ENCODE measurements at regions not wholly inside any gene's neighbourhood (a gene's known extent, or its start where the extent isn't known, plus 50 kb on each side); places are given as distances from the start of the nearest gene placed in this dataset.

GRCh38 chr2:76455910-76456309 lies 745.2 kb upstream of the GCFC2 start:
- Histone ChIP-seq H3K4me1 (ENCODE audit: control insufficient read depth, extremely low read depth, insufficient read depth, low read length) (no peaks in the 10 kb centered on the region), H3K27ac (ENCODE audit: insufficient read depth, low read depth, low read length) (no peak overlapping the region), H3K9me3 (replicated peaks; ENCODE audit: control insufficient read depth, insufficient read depth, low read length) (no peaks in the 10 kb centered on the region), H4K20me1 (replicated peaks; ENCODE audit: control insufficient read depth, extremely low read depth, insufficient read depth, low read length) (no peaks in the 10 kb centered on the region), H3K27me3 (ENCODE audit: control insufficient read depth in 2 of 2, insufficient read depth in 2 of 2, low read length in 2 of 2) (no peaks in the 10 kb centered on the region), H3K4me2 (ENCODE audit: insufficient read depth, low read length) (no peak overlapping the region), H2AFZ (ENCODE audit: low read depth, low read length) (no peak overlapping the region), H3K9ac (replicated peaks; ENCODE audit: extremely low read depth, insufficient read depth, low read length) (no peak overlapping the region), H3K9me1 (replicated peaks; ENCODE audit: control insufficient read depth, extremely low read depth, insufficient read depth, low read length) (no peaks in the 10 kb centered on the region), H3K4me3 (replicated peaks in 1 of 3; ENCODE audit: insufficient read depth in 1 of 3, low read depth in 1 of 3, low read length in 3 of 3) (no peak overlapping the region), H3K36me3 (ENCODE audit: control insufficient read depth in 2 of 2, extremely low read depth in 1 of 2, insufficient read depth in 2 of 2, low read length in 2 of 2) (no peaks in the 10 kb centered on the region), H3K79me2 (ENCODE audit: control insufficient read depth, insufficient read depth, low read length) (no peaks in the 10 kb centered on the region)
- TF ChIP-seq FOS (IDR thresholded peaks at IDR 0.05; ENCODE audit: borderline replicate concordance, insufficient read depth, low read length) (no peak), POLR2A (IDR thresholded peaks at IDR 0.05; ENCODE audit: low read depth, low read length) (no peak), EZH2 (IDR thresholded peaks at IDR 0.05; ENCODE audit: borderline replicate concordance, low read depth, low read length, severe bottlenecking) (no peak), GATA2 (IDR thresholded peaks at IDR 0.05; ENCODE audit: insufficient read depth, insufficient read length, low read depth, low read length) (no peak), MYC (IDR thresholded peaks at IDR 0.05; ENCODE audit: low read depth, low read length) (no peak), JUN (IDR thresholded peaks at IDR 0.05; ENCODE audit: borderline replicate concordance, insufficient read depth, insufficient read length, low read depth) (no peak), POLR2AphosphoS5 (IDR thresholded peaks at IDR 0.05; ENCODE audit: insufficient read depth, low read depth, low read length) (no peak), MAX (IDR thresholded peaks at IDR 0.05; ENCODE audit: insufficient read depth, insufficient read length) (no peak)
- TF ChIP-seq, protein P1, sequence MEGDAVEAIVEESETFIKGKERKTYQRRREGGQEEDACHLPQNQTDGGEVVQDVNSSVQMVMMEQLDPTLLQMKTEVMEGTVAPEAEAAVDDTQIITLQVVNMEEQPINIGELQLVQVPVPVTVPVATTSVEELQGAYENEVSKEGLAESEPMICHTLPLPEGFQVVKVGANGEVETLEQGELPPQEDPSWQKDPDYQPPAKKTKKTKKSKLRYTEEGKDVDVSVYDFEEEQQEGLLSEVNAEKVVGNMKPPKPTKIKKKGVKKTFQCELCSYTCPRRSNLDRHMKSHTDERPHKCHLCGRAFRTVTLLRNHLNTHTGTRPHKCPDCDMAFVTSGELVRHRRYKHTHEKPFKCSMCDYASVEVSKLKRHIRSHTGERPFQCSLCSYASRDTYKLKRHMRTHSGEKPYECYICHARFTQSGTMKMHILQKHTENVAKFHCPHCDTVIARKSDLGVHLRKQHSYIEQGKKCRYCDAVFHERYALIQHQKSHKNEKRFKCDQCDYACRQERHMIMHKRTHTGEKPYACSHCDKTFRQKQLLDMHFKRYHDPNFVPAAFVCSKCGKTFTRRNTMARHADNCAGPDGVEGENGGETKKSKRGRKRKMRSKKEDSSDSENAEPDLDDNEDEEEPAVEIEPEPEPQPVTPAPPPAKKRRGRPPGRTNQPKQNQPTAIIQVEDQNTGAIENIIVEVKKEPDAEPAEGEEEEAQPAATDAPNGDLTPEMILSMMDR (IDR thresholded peaks at IDR 0.05; ENCODE audit: extremely low read depth in 1 of 2, insufficient read depth in 1 of 2, low read depth in 1 of 2, low read length in 2 of 2): no peak
- POLR2A ChIA-PET: no interaction called here
- DNase-seq (ENCODE audit: low read depth, low spot score) (no peak), FAIRE-seq (no peak)
- BruUV-seq (replicated peaks): no TSS peak
- CTCF ChIA-PET: no interaction called here
- dilution Hi-C loops (cut with MboI; ENCODE audit: extremely low pct_ligation_motif_present, low sequenced_read_pairs) (no loop called here), intact Hi-C loops (cut with micrococcal nuclease) (no loop called here)

All from endothelial cell of umbilical vein (primary cell).